ENCODE measurements at regions not wholly inside any gene's neighbourhood (a gene's known extent, or its start where the extent isn't known, plus 50 kb on each side); places are given as distances from the start of the nearest gene placed in this dataset.

- TF ChIP-seq CTCF (IDR thresholded peaks at IDR 0.05) = no peak
- no peak for TF ChIP-seq POLR2A (IDR thresholded peaks at IDR 0.05)
Observed at GRCh38 chr1:234901491-234902049, 227.1 kb downstream of the TOMM20 start.

Data from transverse colon (tissue), 3 donors.